Caco-2 (cell line): ENCODE measurements at regions not wholly inside any gene's neighbourhood (a gene's known extent, or its start where the extent isn't known, plus 50 kb on each side); places are given as distances from the start of the nearest gene placed in this dataset.
"Not testable (repeated sequence)": the region's sequence is repeated elsewhere in the genome, so short reads cannot be mapped to it uniquely, and the experiment has no call there.

ENCODE experiments used
- BruUV-seq: library from RNA; stranded (reverse); fragments of 400-500 nt; replicated peaks from 2 replicates; lab custom pipeline; 2021; lab: Mats Ljungman, UMichigan
- CTCF ChIA-PET: fragments of 300-600 bp; sonication (Branson Sonifier 250); formaldehyde crosslinking; loops from one replicate; lab custom pipeline; 2022; ENCODE audit warnings: antibody characterized with exemption; lab: Charles Lee
- POLR2A ChIA-PET: fragments of 300-600 bp; sonication (Branson Sonifier 250); formaldehyde crosslinking; loops from one replicate; lab custom pipeline; 2022; ENCODE audit warnings: antibody characterized with exemption; lab: Charles Lee
- DNase-seq, 2 experiments: peaks; one replicate each; pipeline versions ENCODE4 v3.0.0 to v3.0.0-alpha.2; 2020 to 2022
- H3K27me3 ChIP-seq: replicated peaks from 2 replicates; pipeline ENCODE4 v1.6.0; 2011; ENCODE audit warnings: low read length; ENCODE audit not compliant: control insufficient read depth, insufficient read depth
- H3K36me3 ChIP-seq: 2 replicates; pipeline ENCODE4 v1.5.1; 2011; ENCODE audit warnings: low read length; ENCODE audit not compliant: control insufficient read depth, insufficient read depth
- H3K4me1 ChIP-seq: fragments of 250-450 bp; sonication (Bioruptor Pico); 2 replicates; pipeline ENCODE4 v1.5.1; 2020; ENCODE audit warnings: mild to moderate bottlenecking
- H3K4me3 ChIP-seq: 2 replicates; pipeline ENCODE4 v1.5.1; 2011; ENCODE audit warnings: low read depth, mild to moderate bottlenecking, control low read depth, low read length
- H3K9me3 ChIP-seq: fragments of 250-450 bp; sonication (Bioruptor Pico); 2 replicates; pipeline ENCODE4 v1.5.1; 2020; ENCODE audit warnings: mild to moderate bottlenecking, moderate library complexity
- H3K27ac Mint-ChIP-seq: one replicate; pipeline ENCODE4 v1.8.0; 2022; ENCODE audit warnings: mixed read lengths; ENCODE audit not compliant: unreplicated experiment
- H3K27me3 Mint-ChIP-seq: one replicate; pipeline ENCODE4 v1.8.0; 2022; ENCODE audit warnings: mixed read lengths; ENCODE audit not compliant: insufficient read depth, unreplicated experiment
- H3K36me3 Mint-ChIP-seq: one replicate; pipeline ENCODE4 v1.8.0; 2022; ENCODE audit warnings: mild to moderate bottlenecking, mixed read lengths; ENCODE audit not compliant: insufficient read depth, unreplicated experiment
- H3K4me1 Mint-ChIP-seq: one replicate; pipeline ENCODE4 v1.8.0; 2022; ENCODE audit warnings: low read depth, mixed read lengths; ENCODE audit not compliant: unreplicated experiment
- H3K4me3 Mint-ChIP-seq: one replicate; pipeline ENCODE4 v1.8.0; 2022; ENCODE audit warnings: mild to moderate bottlenecking, moderate library complexity, mixed read lengths; ENCODE audit not compliant: unreplicated experiment
- H3K9me3 Mint-ChIP-seq: one replicate; pipeline ENCODE4 v1.8.0; 2022; ENCODE audit warnings: mixed read lengths; ENCODE audit not compliant: unreplicated experiment
- CTCF ChIP-seq, 2 experiments: fragments of 200-600 bp in 1 of 2; IDR thresholded peaks; 1 replicate in 1 of 2; 2 replicates in 1 of 2; pipeline versions ENCODE4 v1.5.1 to v1.8.0; 2011 to 2022; ENCODE audit warnings: antibody characterized with exemption in 1 of 2, control low read depth in 1 of 2, inconsistent platforms in 1 of 2, low read depth in 1 of 2, low read length in 1 of 2, mild to moderate bottlenecking in 1 of 2, moderate library complexity in 1 of 2; ENCODE audit not compliant: insufficient read depth in 1 of 2, severe bottlenecking in 1 of 2, unreplicated experiment in 1 of 2
- intact Hi-C: fragments of 100-400 bp; cut with micrococcal nuclease; formaldehyde crosslinking; loops from one replicate; pipeline ENCODE4 v1.10.0; 2022; ENCODE audit not compliant: unreplicated experiment

- ChIA-PET POLR2A (no interaction called here), CTCF (no interaction called here)
- H3K27me3 ChIP-seq: no peaks in the 10 kb centered on the region
- Mint-ChIP-seq H3K27ac (no peak overlapping the region), H3K27me3 (peaks cover 7% of the 10 kb centered on the region), H3K4me1 (no peaks in the 10 kb centered on the region), H3K36me3 (no peaks in the 10 kb centered on the region), H3K4me3 (no peak overlapping the region), H3K9me3 (no peaks in the 10 kb centered on the region)
- no peaks in the 10 kb centered on the region for H3K9me3 ChIP-seq
- intact Hi-C loops: no loop called here
- no peaks in the 10 kb centered on the region for H3K4me1 ChIP-seq
- BruUV-seq: no TSS peak
- H3K36me3 ChIP-seq: no peaks in the 10 kb centered on the region
- H3K4me3 ChIP-seq: no peak overlapping the region
- TF ChIP-seq CTCF (IDR thresholded peaks at IDR 0.05; ENCODE audit: insufficient read depth in 1 of 2, low read depth in 1 of 2, low read length in 1 of 2, severe bottlenecking in 1 of 2, unreplicated experiment in 1 of 2): no peak
- DNase-seq: no peak
Observed at GRCh38 chr4:17232566-17233253, 279.2 kb downstream of the QDPR start.

GRCh38 chr4:17231880-17232475 is 279.9 kb downstream of the QDPR start:
- H3K27ac Mint-ChIP-seq, H3K9me3 Mint-ChIP-seq, DNase-seq: not testable (repeated sequence)

GRCh38 chr4:17230727-17231126 is 281.2 kb downstream of the QDPR start:
- H3K4me1 Mint-ChIP-seq: no peaks in the 10 kb centered on the region
- DNase-seq: no peak
- BruUV-seq: no TSS peak
- H3K27ac Mint-ChIP-seq: no peak overlapping the region
- H3K4me1 ChIP-seq: no peaks in the 10 kb centered on the region
- H3K9me3 Mint-ChIP-seq: no peaks in the 10 kb centered on the region
- H3K27me3 Mint-ChIP-seq: no peaks in the 10 kb centered on the region
- H3K4me3 ChIP-seq: no peak overlapping the region
- H3K9me3 ChIP-seq: no peaks in the 10 kb centered on the region
- ChIA-PET POLR2A (no interaction called here), CTCF (no interaction called here)
- no peaks in the 10 kb centered on the region for H3K36me3 ChIP-seq
- no peaks in the 10 kb centered on the region for H3K36me3 Mint-ChIP-seq
- H3K27me3 ChIP-seq: no peaks in the 10 kb centered on the region
- TF ChIP-seq CTCF (IDR thresholded peaks at IDR 0.05; ENCODE audit: insufficient read depth in 1 of 2, low read depth in 1 of 2, low read length in 1 of 2, severe bottlenecking in 1 of 2, unreplicated experiment in 1 of 2): no peak
- H3K4me3 Mint-ChIP-seq: no peak overlapping the region
- intact Hi-C loops: no loop called here

More at GRCh38 chr4:17231880-17232475, 279.9 kb downstream of the QDPR start:
- H3K36me3 Mint-ChIP-seq, H3K4me3 Mint-ChIP-seq, H3K4me1 ChIP-seq, H3K27me3 Mint-ChIP-seq, H3K27me3 ChIP-seq, H3K4me3 ChIP-seq, POLR2A ChIA-PET, H3K9me3 ChIP-seq, intact Hi-C loops, BruUV-seq, H3K4me1 Mint-ChIP-seq, H3K36me3 ChIP-seq: not testable (repeated sequence)
- CTCF ChIA-PET: interaction anchor here (0.7 kb wide), 1 partner anchor 273 kb away, joined by 4 read pairs; no protein-coding TSS in a partner anchor
